ENCODE measurements at regions not wholly inside any gene's neighbourhood (a gene's known extent, or its start where the extent isn't known, plus 50 kb on each side); places are given as distances from the start of the nearest gene placed in this dataset.

DNA sequence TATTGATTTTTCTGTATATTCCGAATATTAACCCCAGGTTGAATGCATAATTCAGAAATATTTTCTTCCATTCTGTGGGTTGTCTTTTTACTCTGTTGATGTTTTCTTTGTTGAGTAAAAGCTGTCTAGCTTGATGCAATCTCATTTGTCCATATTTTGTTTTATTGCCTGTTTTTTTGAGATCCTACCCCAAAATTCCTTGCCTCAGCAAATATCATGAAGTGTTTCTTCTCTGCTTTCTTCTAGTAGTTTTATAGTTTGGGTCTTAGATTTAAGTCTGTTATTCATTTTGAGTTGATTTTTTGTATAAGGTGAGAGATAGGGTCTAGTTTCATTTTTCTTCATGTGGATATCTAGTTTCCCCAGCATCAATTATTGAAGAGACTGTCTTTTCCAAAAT lies 467.9 kb upstream of the GCFC2 start:
- DNase-seq, result no peak
- Histone ChIP-seq H3F3A (replicated peaks; ENCODE audit: insufficient read depth) (no peaks in the 10 kb centered on the region), H3K36me3 (replicated peaks in 1 of 2; ENCODE audit: control insufficient read depth in 1 of 2, insufficient read depth in 2 of 2, low read length in 1 of 2) (no peaks in the 10 kb centered on the region), H3K9me3 (no peaks in the 10 kb centered on the region), H3K27ac (ENCODE audit: low read depth in 2 of 2, low read length in 1 of 2) (no peak overlapping the region), H3K4me3 (ENCODE audit: low read depth in 2 of 2, low read length in 1 of 2) (no peak overlapping the region), H4K20me1 (ENCODE audit: insufficient read depth) (no peaks in the 10 kb centered on the region), H2AFZ (ENCODE audit: low read depth) (no peak overlapping the region), H3K79me2 (ENCODE audit: insufficient read depth) (no peaks in the 10 kb centered on the region), H3K9ac (no peak overlapping the region), H3K4me2 (no peak overlapping the region), H3K4me1 (ENCODE audit: control insufficient read depth in 1 of 2, insufficient read depth in 2 of 2, low read depth in 1 of 2, low read length in 1 of 2) (no peaks in the 10 kb centered on the region), H3K9me2 (no peaks in the 10 kb centered on the region), H3K27me3 (ENCODE audit: insufficient read depth) (no peaks in the 10 kb centered on the region)
- 39% methylated on average over 1 of the region's 1 CpG for WGBS (ENCODE audit: low lambda C conversion rate)
- ChIA-PET CTCF (no interaction called here), POLR2A (no interaction called here)
- TF ChIP-seq POLR2AphosphoS5 (IDR thresholded peaks at IDR 0.05; ENCODE audit: low read depth, low read length) (no peak), NFIC (IDR thresholded peaks at IDR 0.05; ENCODE audit: borderline replicate concordance) (no peak), RXRA (IDR thresholded peaks at IDR 0.05; ENCODE audit: borderline replicate concordance, low read depth) (no peak), TCF12 (IDR thresholded peaks at IDR 0.05) (no peak), TAF1 (IDR thresholded peaks at IDR 0.05; ENCODE audit: borderline replicate concordance, low read depth, low read length) (no peak), RCOR1 (IDR thresholded peaks at IDR 0.05; ENCODE audit: low read length) (no peak), EP300 (IDR thresholded peaks at IDR 0.05; ENCODE audit: borderline replicate concordance in 1 of 2, low read depth in 1 of 2, low read length in 1 of 2) (no peak), YY1 (IDR thresholded peaks at IDR 0.05; ENCODE audit: low read depth) (no peak), JUND (IDR thresholded peaks at IDR 0.05) (no peak), NRF1 (IDR thresholded peaks at IDR 0.05; ENCODE audit: low read depth, low read length) (no peak), CHD2 (IDR thresholded peaks at IDR 0.05; ENCODE audit: low read length, partially characterized antibody) (no peak), FOXJ3 (CRISPR knock-in tag; IDR thresholded peaks at IDR 0.05) (no peak), RAD21 (IDR thresholded peaks at IDR 0.05; ENCODE audit: low read length) (no peak), MXI1 (IDR thresholded peaks at IDR 0.05; ENCODE audit: low read depth, low read length) (no peak), FOXM1 (IDR thresholded peaks at IDR 0.05; ENCODE audit: low read depth) (no peak)
- TF ChIP-seq, protein P1, sequence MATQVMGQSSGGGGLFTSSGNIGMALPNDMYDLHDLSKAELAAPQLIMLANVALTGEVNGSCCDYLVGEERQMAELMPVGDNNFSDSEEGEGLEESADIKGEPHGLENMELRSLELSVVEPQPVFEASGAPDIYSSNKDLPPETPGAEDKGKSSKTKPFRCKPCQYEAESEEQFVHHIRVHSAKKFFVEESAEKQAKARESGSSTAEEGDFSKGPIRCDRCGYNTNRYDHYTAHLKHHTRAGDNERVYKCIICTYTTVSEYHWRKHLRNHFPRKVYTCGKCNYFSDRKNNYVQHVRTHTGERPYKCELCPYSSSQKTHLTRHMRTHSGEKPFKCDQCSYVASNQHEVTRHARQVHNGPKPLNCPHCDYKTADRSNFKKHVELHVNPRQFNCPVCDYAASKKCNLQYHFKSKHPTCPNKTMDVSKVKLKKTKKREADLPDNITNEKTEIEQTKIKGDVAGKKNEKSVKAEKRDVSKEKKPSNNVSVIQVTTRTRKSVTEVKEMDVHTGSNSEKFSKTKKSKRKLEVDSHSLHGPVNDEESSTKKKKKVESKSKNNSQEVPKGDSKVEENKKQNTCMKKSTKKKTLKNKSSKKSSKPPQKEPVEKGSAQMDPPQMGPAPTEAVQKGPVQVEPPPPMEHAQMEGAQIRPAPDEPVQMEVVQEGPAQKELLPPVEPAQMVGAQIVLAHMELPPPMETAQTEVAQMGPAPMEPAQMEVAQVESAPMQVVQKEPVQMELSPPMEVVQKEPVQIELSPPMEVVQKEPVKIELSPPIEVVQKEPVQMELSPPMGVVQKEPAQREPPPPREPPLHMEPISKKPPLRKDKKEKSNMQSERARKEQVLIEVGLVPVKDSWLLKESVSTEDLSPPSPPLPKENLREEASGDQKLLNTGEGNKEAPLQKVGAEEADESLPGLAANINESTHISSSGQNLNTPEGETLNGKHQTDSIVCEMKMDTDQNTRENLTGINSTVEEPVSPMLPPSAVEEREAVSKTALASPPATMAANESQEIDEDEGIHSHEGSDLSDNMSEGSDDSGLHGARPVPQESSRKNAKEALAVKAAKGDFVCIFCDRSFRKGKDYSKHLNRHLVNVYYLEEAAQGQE (IDR thresholded peaks at IDR 0.05; ENCODE audit: low read depth, low read length), result no peak
- TF ChIP-seq, protein P2, sequence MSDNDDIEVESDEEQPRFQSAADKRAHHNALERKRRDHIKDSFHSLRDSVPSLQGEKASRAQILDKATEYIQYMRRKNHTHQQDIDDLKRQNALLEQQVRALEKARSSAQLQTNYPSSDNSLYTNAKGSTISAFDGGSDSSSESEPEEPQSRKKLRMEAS (IDR thresholded peaks at IDR 0.05; ENCODE audit: low read depth), result no peak
- TF ChIP-seq, protein P3, sequence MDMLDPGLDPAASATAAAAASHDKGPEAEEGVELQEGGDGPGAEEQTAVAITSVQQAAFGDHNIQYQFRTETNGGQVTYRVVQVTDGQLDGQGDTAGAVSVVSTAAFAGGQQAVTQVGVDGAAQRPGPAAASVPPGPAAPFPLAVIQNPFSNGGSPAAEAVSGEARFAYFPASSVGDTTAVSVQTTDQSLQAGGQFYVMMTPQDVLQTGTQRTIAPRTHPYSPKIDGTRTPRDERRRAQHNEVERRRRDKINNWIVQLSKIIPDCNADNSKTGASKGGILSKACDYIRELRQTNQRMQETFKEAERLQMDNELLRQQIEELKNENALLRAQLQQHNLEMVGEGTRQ (IDR thresholded peaks at IDR 0.05; ENCODE audit: borderline replicate concordance, low read depth, low read length), result no peak
